Right atrium auricular region (tissue), 2 donors: ENCODE measurements at regions not wholly inside any gene's neighbourhood (a gene's known extent, or its start where the extent isn't known, plus 50 kb on each side); places are given as distances from the start of the nearest gene placed in this dataset.

ENCODE experiments used
- DNase-seq: peaks from one replicate; pipeline ENCODE4 v3.0.0-alpha.2; 2019; ENCODE audit warnings: low spot score
- H3K27ac ChIP-seq, 2 donors: fragments of 200-600 bp; sonication (generic); 1 replicate in 1 of 2; 2 replicates in 1 of 2; pipeline ENCODE4 v1.5.1; 2016 to 2019
- H3K27me3 ChIP-seq, 2 donors: fragments of 200-600 bp; sonication (generic); one replicate each; pipeline versions ENCODE4 v1.5.1 to v1.6.0; 2017 to 2019
- H3K36me3 ChIP-seq: fragments of 200-600 bp; sonication (generic); one replicate; pipeline ENCODE4 v1.5.1; 2016
- H3K4me1 ChIP-seq, 2 donors: fragments of 200-600 bp; sonication (generic); one replicate each; pipeline versions ENCODE4 v1.5.1 to v1.6.0; 2017 to 2019
- H3K4me3 ChIP-seq, 2 donors: fragments of 200-600 bp; sonication (generic); 1 replicate in 1 of 2; 2 replicates in 1 of 2; pipeline ENCODE4 v1.5.1; 2017 to 2019; ENCODE audit warnings: mild to moderate bottlenecking in 1 of 2, moderate library complexity in 1 of 2
- H3K9me3 ChIP-seq, 2 donors: fragments of 200-600 bp; sonication (generic); one replicate each; pipeline ENCODE4 v1.5.1; 2019
- CTCF ChIP-seq, 2 donors: fragments of 200-600 bp; sonication (generic); IDR thresholded peaks; one replicate each; pipeline ENCODE4 v1.5.1; 2019; ENCODE audit warnings: antibody characterized with exemption in 2 of 2

GRCh38 chr2:51516667-51517066 lies 484.7 kb upstream of the NRXN1 start:
- no peaks in the 10 kb centered on the region for H3K36me3 ChIP-seq

GRCh38 chr2:51511002-51511401 lies 479.1 kb upstream of the NRXN1 start:
- Histone ChIP-seq H3K36me3 (no peaks in the 10 kb centered on the region), H3K27me3 (no peaks in the 10 kb centered on the region), H3K27ac (no peak overlapping the region), H3K9me3 (no peaks in the 10 kb centered on the region), H3K4me3 (no peak overlapping the region), H3K4me1 (no peaks in the 10 kb centered on the region)
- no peak for DNase-seq
- no peak for TF ChIP-seq CTCF (IDR thresholded peaks at IDR 0.05)

More at GRCh38 chr2:51516667-51517066, 484.7 kb upstream of the NRXN1 start:
- Histone ChIP-seq H3K27me3 (no peaks in the 10 kb centered on the region), H3K4me1 (no peaks in the 10 kb centered on the region), H3K4me3 (no peak overlapping the region), H3K9me3 (no peaks in the 10 kb centered on the region), H3K27ac (no peak overlapping the region)
- no peak for DNase-seq
- no peak for TF ChIP-seq CTCF (IDR thresholded peaks at IDR 0.05)

DNA sequence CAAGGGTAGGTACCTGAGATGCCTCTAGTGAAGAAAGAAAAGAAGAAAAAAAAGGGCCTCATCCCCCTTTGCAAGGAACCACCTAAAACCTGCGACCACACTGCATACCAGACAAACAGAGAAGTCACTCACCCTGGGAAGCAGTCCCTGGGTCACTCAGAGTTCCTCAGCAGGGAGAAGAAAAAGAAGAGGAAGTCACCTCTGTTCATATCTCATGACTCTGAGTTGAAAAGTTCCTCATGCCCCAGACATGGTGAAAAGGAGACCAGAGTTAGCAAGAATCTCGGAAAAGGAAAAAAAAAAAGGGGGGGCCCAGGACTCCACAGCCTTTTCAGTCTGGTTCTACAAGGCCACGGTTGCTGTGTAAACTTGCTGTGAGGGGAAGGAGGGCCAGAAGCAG lies 478.4 kb upstream of the NRXN1 start:
- no peaks in the 10 kb centered on the region for H3K36me3 ChIP-seq
- no peak for TF ChIP-seq CTCF (IDR thresholded peaks at IDR 0.05)
- no peak for DNase-seq
- H3K27ac ChIP-seq, result no peak overlapping the region
- H3K4me1 ChIP-seq, result no peaks in the 10 kb centered on the region
- no peak overlapping the region for H3K4me3 ChIP-seq
- no peaks in the 10 kb centered on the region for H3K27me3 ChIP-seq
- no peaks in the 10 kb centered on the region for H3K9me3 ChIP-seq

DNA sequence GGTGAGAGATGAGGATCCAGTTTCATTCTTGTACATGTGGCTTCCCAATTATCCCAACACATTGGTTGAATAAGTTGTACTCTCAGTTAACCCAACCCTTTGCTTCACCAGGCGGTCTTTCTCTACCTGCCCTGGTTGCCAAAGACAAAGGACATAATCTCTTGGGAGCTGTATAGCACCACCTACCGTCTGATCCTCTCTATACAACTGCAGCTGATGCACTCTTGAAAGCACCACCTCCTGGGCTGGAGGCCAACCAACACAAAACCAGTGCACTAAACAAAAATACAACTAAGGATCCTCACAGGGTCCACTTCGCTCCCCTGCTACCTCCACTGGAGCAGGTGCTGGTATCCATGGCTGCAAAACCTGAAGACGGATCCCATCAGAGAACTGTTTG lies 473.6 kb upstream of the NRXN1 start:
- no peak for DNase-seq
- no peak for TF ChIP-seq CTCF (IDR thresholded peaks at IDR 0.05)
- Histone ChIP-seq H3K9me3 (no peaks in the 10 kb centered on the region), H3K27me3 (no peaks in the 10 kb centered on the region), H3K36me3 (no peaks in the 10 kb centered on the region), H3K4me1 (no peaks in the 10 kb centered on the region), H3K4me3 (no peak overlapping the region), H3K27ac (no peak overlapping the region)

- Histone ChIP-seq H3K36me3 (no peaks in the 10 kb centered on the region), H3K9me3 (no peaks in the 10 kb centered on the region), H3K27me3 (no peaks in the 10 kb centered on the region), H3K4me3 (no peak overlapping the region), H3K27ac (no peak overlapping the region), H3K4me1 (no peaks in the 10 kb centered on the region)
- DNase-seq, result no peak
- no peak for TF ChIP-seq CTCF (IDR thresholded peaks at IDR 0.05)
Observed at GRCh38 chr2:51490576-51491234, 458.8 kb upstream of the NRXN1 start.

DNA sequence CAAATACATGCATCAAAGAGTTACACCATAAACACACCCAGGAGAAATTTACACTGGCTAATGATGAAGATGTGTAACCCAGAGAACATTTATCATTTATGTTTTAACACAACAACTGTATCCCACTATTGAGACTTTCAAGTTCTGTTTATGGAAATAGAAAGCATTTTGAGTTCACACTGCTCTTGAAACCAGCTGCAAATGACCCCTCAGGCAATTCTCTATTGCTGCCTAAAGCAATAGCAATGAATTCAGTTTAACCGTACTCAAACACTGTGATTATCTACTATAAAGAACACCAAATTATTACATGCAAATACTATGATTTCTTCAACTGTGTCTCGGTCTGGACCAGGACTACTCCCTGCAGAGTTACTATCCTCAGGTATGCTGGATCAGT lies 452.7 kb upstream of the NRXN1 start:
- TF ChIP-seq CTCF (IDR thresholded peaks at IDR 0.05), result no peak
- Histone ChIP-seq H3K4me3 (no peak overlapping the region), H3K4me1 (no peaks in the 10 kb centered on the region), H3K27me3 (no peaks in the 10 kb centered on the region), H3K36me3 (no peaks in the 10 kb centered on the region), H3K27ac (no peak overlapping the region), H3K9me3 (no peaks in the 10 kb centered on the region)
- DNase-seq, result no peak
